Progenitor cell of endocrine pancreas (in vitro differentiated cells): ENCODE measurements at regions not wholly inside any gene's neighbourhood (a gene's known extent, or its start where the extent isn't known, plus 50 kb on each side); places are given as distances from the start of the nearest gene placed in this dataset.

Experiments
- DNase-seq: peaks from one replicate; pipeline ENCODE4 v3.0.0; 2021; ENCODE audit warnings: low spot score; ENCODE audit not compliant: unreplicated experiment
- H3K27ac Mint-ChIP-seq: 2 replicates; pipeline ENCODE4 v1.8.0; 2021; ENCODE audit warnings: mild to moderate bottlenecking, moderate library complexity, mixed read lengths
- H3K27me3 Mint-ChIP-seq: 2 replicates; pipeline ENCODE4 v1.8.0; 2021; ENCODE audit warnings: mixed read lengths
- H3K36me3 Mint-ChIP-seq: 2 replicates; pipeline ENCODE4 v1.8.0; 2022; ENCODE audit warnings: mixed read lengths; ENCODE audit not compliant: insufficient read depth
- H3K4me1 Mint-ChIP-seq: 2 replicates; pipeline ENCODE4 v1.8.0; 2021; ENCODE audit warnings: low read depth, mixed read lengths
- H3K4me3 Mint-ChIP-seq: 2 replicates; pipeline ENCODE4 v1.8.0; 2021; ENCODE audit warnings: low read depth, mild to moderate bottlenecking, moderate library complexity, mixed read lengths
- H3K9me3 Mint-ChIP-seq: 2 replicates; pipeline ENCODE4 v1.8.0; 2021; ENCODE audit warnings: low read depth, mixed read lengths
- CTCF ChIP-seq: fragments of 200-600 bp; sonication (generic); IDR thresholded peaks from one replicate; pipeline ENCODE4 v1.5.0; 2021; ENCODE audit warnings: antibody characterized with exemption, mild to moderate bottlenecking; ENCODE audit not compliant: unreplicated experiment

GRCh38 chr3:178055939-178056338 lies 480.3 kb upstream of the KCNMB2 start:
- TF ChIP-seq CTCF, result no peak
- no peaks in the 10 kb centered on the region for H3K9me3 Mint-ChIP-seq
- H3K4me3 Mint-ChIP-seq, result no peak overlapping the region
- H3K4me1 Mint-ChIP-seq, result peaks cover 3% of the 10 kb centered on the region
- no peaks in the 10 kb centered on the region for H3K36me3 Mint-ChIP-seq
- no peak for DNase-seq
- no peaks in the 10 kb centered on the region for H3K27me3 Mint-ChIP-seq
- no peak overlapping the region for H3K27ac Mint-ChIP-seq

GRCh38 chr3:178056868-178057267 lies 479.4 kb upstream of the KCNMB2 start:
- H3K36me3 Mint-ChIP-seq, result no peaks in the 10 kb centered on the region

GRCh38 chr3:178058629-178059028 lies 477.6 kb upstream of the KCNMB2 start:
- TF ChIP-seq CTCF, result no peak
- H3K4me1 Mint-ChIP-seq, result no peaks in the 10 kb centered on the region
- no peak overlapping the region for H3K27ac Mint-ChIP-seq
- H3K27me3 Mint-ChIP-seq, result no peaks in the 10 kb centered on the region
- H3K4me3 Mint-ChIP-seq, result no peak overlapping the region
- no peak for DNase-seq
- no peaks in the 10 kb centered on the region for H3K9me3 Mint-ChIP-seq
- no peaks in the 10 kb centered on the region for H3K36me3 Mint-ChIP-seq

More at GRCh38 chr3:178056868-178057267, 479.4 kb upstream of the KCNMB2 start:
- no peaks in the 10 kb centered on the region for H3K9me3 Mint-ChIP-seq
- no peaks in the 10 kb centered on the region for H3K27me3 Mint-ChIP-seq
- DNase-seq, result no peak
- no peak overlapping the region for H3K4me3 Mint-ChIP-seq
- H3K27ac Mint-ChIP-seq, result no peak overlapping the region
- H3K4me1 Mint-ChIP-seq, result no peaks in the 10 kb centered on the region
- no peak for TF ChIP-seq CTCF

GRCh38 chr3:178059119-178059518 lies 477.1 kb upstream of the KCNMB2 start:
- Mint-ChIP-seq H3K27me3 (no peaks in the 10 kb centered on the region), H3K9me3 (no peaks in the 10 kb centered on the region), H3K4me3 (no peak overlapping the region), H3K27ac (no peak overlapping the region), H3K4me1 (no peaks in the 10 kb centered on the region), H3K36me3 (no peaks in the 10 kb centered on the region)
- no peak for DNase-seq
- TF ChIP-seq CTCF, result no peak

- no peak for DNase-seq
- no peaks in the 10 kb centered on the region for H3K9me3 Mint-ChIP-seq
These were observed 476.4 kb upstream of the KCNMB2 start for GRCh38 chr3:178059836-178060235.

More at GRCh38 chr3:178059836-178060235, 476.4 kb upstream of the KCNMB2 start:
- Mint-ChIP-seq H3K4me1 (no peaks in the 10 kb centered on the region), H3K4me3 (no peak overlapping the region), H3K27ac (no peak overlapping the region), H3K27me3 (no peaks in the 10 kb centered on the region), H3K36me3 (no peaks in the 10 kb centered on the region)
- TF ChIP-seq CTCF, result no peak
